Caco-2 (cell line): ENCODE measurements at regions not wholly inside any gene's neighbourhood (a gene's known extent, or its start where the extent isn't known, plus 50 kb on each side); places are given as distances from the start of the nearest gene placed in this dataset.

Experiments
- BruUV-seq: library from RNA; stranded (reverse); fragments of 400-500 nt; replicated peaks from 2 replicates; lab custom pipeline; 2021; lab: Mats Ljungman, UMichigan
- CTCF ChIA-PET: fragments of 300-600 bp; sonication (Branson Sonifier 250); formaldehyde crosslinking; loops from one replicate; lab custom pipeline; 2022; ENCODE audit warnings: antibody characterized with exemption; lab: Charles Lee
- POLR2A ChIA-PET: fragments of 300-600 bp; sonication (Branson Sonifier 250); formaldehyde crosslinking; loops from one replicate; lab custom pipeline; 2022; ENCODE audit warnings: antibody characterized with exemption; lab: Charles Lee
- DNase-seq, 2 experiments: peaks; one replicate each; pipeline versions ENCODE4 v3.0.0 to v3.0.0-alpha.2; 2020 to 2022
- H3K27me3 ChIP-seq: replicated peaks from 2 replicates; pipeline ENCODE4 v1.6.0; 2011; ENCODE audit warnings: low read length; ENCODE audit not compliant: control insufficient read depth, insufficient read depth
- H3K36me3 ChIP-seq: 2 replicates; pipeline ENCODE4 v1.5.1; 2011; ENCODE audit warnings: low read length; ENCODE audit not compliant: control insufficient read depth, insufficient read depth
- H3K4me1 ChIP-seq: fragments of 250-450 bp; sonication (Bioruptor Pico); 2 replicates; pipeline ENCODE4 v1.5.1; 2020; ENCODE audit warnings: mild to moderate bottlenecking
- H3K4me3 ChIP-seq: 2 replicates; pipeline ENCODE4 v1.5.1; 2011; ENCODE audit warnings: low read depth, mild to moderate bottlenecking, control low read depth, low read length
- H3K9me3 ChIP-seq: fragments of 250-450 bp; sonication (Bioruptor Pico); 2 replicates; pipeline ENCODE4 v1.5.1; 2020; ENCODE audit warnings: mild to moderate bottlenecking, moderate library complexity
- H3K27ac Mint-ChIP-seq: one replicate; pipeline ENCODE4 v1.8.0; 2022; ENCODE audit warnings: mixed read lengths; ENCODE audit not compliant: unreplicated experiment
- H3K27me3 Mint-ChIP-seq: one replicate; pipeline ENCODE4 v1.8.0; 2022; ENCODE audit warnings: mixed read lengths; ENCODE audit not compliant: insufficient read depth, unreplicated experiment
- H3K36me3 Mint-ChIP-seq: one replicate; pipeline ENCODE4 v1.8.0; 2022; ENCODE audit warnings: mild to moderate bottlenecking, mixed read lengths; ENCODE audit not compliant: insufficient read depth, unreplicated experiment
- H3K4me1 Mint-ChIP-seq: one replicate; pipeline ENCODE4 v1.8.0; 2022; ENCODE audit warnings: low read depth, mixed read lengths; ENCODE audit not compliant: unreplicated experiment
- H3K4me3 Mint-ChIP-seq: one replicate; pipeline ENCODE4 v1.8.0; 2022; ENCODE audit warnings: mild to moderate bottlenecking, moderate library complexity, mixed read lengths; ENCODE audit not compliant: unreplicated experiment
- H3K9me3 Mint-ChIP-seq: one replicate; pipeline ENCODE4 v1.8.0; 2022; ENCODE audit warnings: mixed read lengths; ENCODE audit not compliant: unreplicated experiment
- CTCF ChIP-seq, 2 experiments: fragments of 200-600 bp in 1 of 2; IDR thresholded peaks; 1 replicate in 1 of 2; 2 replicates in 1 of 2; pipeline versions ENCODE4 v1.5.1 to v1.8.0; 2011 to 2022; ENCODE audit warnings: antibody characterized with exemption in 1 of 2, control low read depth in 1 of 2, inconsistent platforms in 1 of 2, low read depth in 1 of 2, low read length in 1 of 2, mild to moderate bottlenecking in 1 of 2, moderate library complexity in 1 of 2; ENCODE audit not compliant: insufficient read depth in 1 of 2, severe bottlenecking in 1 of 2, unreplicated experiment in 1 of 2
- intact Hi-C: fragments of 100-400 bp; cut with micrococcal nuclease; formaldehyde crosslinking; loops from one replicate; pipeline ENCODE4 v1.10.0; 2022; ENCODE audit not compliant: unreplicated experiment

DNA sequence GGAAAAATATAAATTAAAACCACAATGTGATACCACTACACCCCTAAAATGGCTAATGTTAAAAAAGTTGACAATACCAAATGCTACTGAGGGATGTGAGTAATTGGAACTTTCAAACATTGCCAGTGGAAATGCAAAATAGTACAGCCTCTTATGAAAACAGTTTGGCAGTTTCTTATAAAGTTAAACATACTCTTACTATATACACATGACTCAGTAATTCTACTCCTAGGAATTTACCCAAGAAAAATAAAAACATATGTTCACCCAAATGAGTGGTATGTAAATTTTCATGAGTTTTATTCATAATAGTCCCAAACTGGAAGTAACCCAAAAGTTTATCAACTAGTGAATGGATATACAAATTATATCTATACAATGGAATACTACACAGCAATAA is 228.0 kb downstream of the CYP26B1 start:
- H3K4me1 Mint-ChIP-seq = no peaks in the 10 kb centered on the region
- peaks cover 22% of the 10 kb centered on the region for H3K9me3 Mint-ChIP-seq
- Histone ChIP-seq H3K4me3 (no peak overlapping the region), H3K4me1 (no peaks in the 10 kb centered on the region), H3K27me3 (no peaks in the 10 kb centered on the region), H3K36me3 (no peaks in the 10 kb centered on the region), H3K9me3 (peaks cover 15% of the 10 kb centered on the region; the same call in 1 of the 2 replicates)
- DNase-seq = no peak
- BruUV-seq = no TSS peak
- ChIA-PET CTCF (no interaction called here), POLR2A (no interaction called here)
- TF ChIP-seq CTCF (IDR thresholded peaks at IDR 0.05; ENCODE audit: insufficient read depth in 1 of 2, low read depth in 1 of 2, low read length in 1 of 2, severe bottlenecking in 1 of 2, unreplicated experiment in 1 of 2) = no peak
- H3K27ac Mint-ChIP-seq = no peak overlapping the region
- no peak overlapping the region for H3K4me3 Mint-ChIP-seq
- no peaks in the 10 kb centered on the region for H3K36me3 Mint-ChIP-seq
- intact Hi-C loops = no loop called here
- H3K27me3 Mint-ChIP-seq = no peaks in the 10 kb centered on the region

- Histone ChIP-seq H3K4me3 (no peak overlapping the region), H3K9me3 (peaks cover 9% of the 10 kb centered on the region; the same call in 1 of the 2 replicates), H3K27me3 (no peaks in the 10 kb centered on the region), H3K36me3 (no peaks in the 10 kb centered on the region), H3K4me1 (no peaks in the 10 kb centered on the region)
- Mint-ChIP-seq H3K27me3 (peaks cover 24% of the 10 kb centered on the region), H3K4me1 (no peaks in the 10 kb centered on the region), H3K9me3 (peaks cover 42% of the 10 kb centered on the region), H3K4me3 (no peak overlapping the region), H3K36me3 (no peaks in the 10 kb centered on the region), H3K27ac (no peak overlapping the region)
- no TSS peak for BruUV-seq
- TF ChIP-seq CTCF (IDR thresholded peaks at IDR 0.05; ENCODE audit: insufficient read depth in 1 of 2, low read depth in 1 of 2, low read length in 1 of 2, severe bottlenecking in 1 of 2, unreplicated experiment in 1 of 2) = no peak
- CTCF ChIA-PET = no interaction called here
- no peak for DNase-seq
- intact Hi-C loops = no loop called here
- POLR2A ChIA-PET = no interaction called here
These were observed 237.4 kb downstream of the CYP26B1 start for GRCh38 chr2:71910277-71910676.

GRCh38 chr2:71908798-71909197 is 238.9 kb downstream of the CYP26B1 start:
- ChIA-PET CTCF (no interaction called here), POLR2A (no interaction called here)
- no TSS peak for BruUV-seq
- Histone ChIP-seq H3K4me3 (no peak overlapping the region), H3K27me3 (no peaks in the 10 kb centered on the region), H3K4me1 (no peaks in the 10 kb centered on the region), H3K9me3 (peaks cover 9% of the 10 kb centered on the region; the same call in 1 of the 2 replicates), H3K36me3 (no peaks in the 10 kb centered on the region)
- Mint-ChIP-seq H3K36me3 (no peaks in the 10 kb centered on the region), H3K9me3 (peaks cover 42% of the 10 kb centered on the region), H3K4me3 (no peak overlapping the region), H3K27ac (no peak overlapping the region), H3K4me1 (no peaks in the 10 kb centered on the region), H3K27me3 (peaks cover 31% of the 10 kb centered on the region)
- intact Hi-C loops = no loop called here
- TF ChIP-seq CTCF (IDR thresholded peaks at IDR 0.05; ENCODE audit: insufficient read depth in 1 of 2, low read depth in 1 of 2, low read length in 1 of 2, severe bottlenecking in 1 of 2, unreplicated experiment in 1 of 2) = no peak
- DNase-seq = no peak
